GM23338 (cell line): ENCODE measurements at regions not wholly inside any gene's neighbourhood (a gene's known extent, or its start where the extent isn't known, plus 50 kb on each side); places are given as distances from the start of the nearest gene placed in this dataset.

ENCODE experiments used
- ATAC-seq: fragments of 200-7000 bp; cut with Tn5 transposase; 3 replicates; pipeline ENCODE4 v1.9.1; 2020
- DNase-seq: peaks from one replicate; pipeline ENCODE4 v3.0.0-alpha.2; 2015; ENCODE audit warnings: low spot score
- H2AFZ ChIP-seq: fragments of 200-600 bp; sonication (generic); 2 replicates; pipeline ENCODE4 v1.8.0; 2016; ENCODE audit warnings: antibody characterized with exemption, mild to moderate bottlenecking, moderate library complexity
- H3F3A ChIP-seq: fragments of 200-600 bp; sonication (generic); replicated peaks from 2 replicates; pipeline ENCODE4 v1.8.0; 2017; ENCODE audit warnings: antibody characterized with exemption, mixed run types, low read depth
- H3K27ac ChIP-seq: fragments of 200-600 bp; sonication (generic); 2 replicates; pipeline ENCODE4 v1.6.1; 2016; ENCODE audit warnings: low read depth
- H3K27me3 ChIP-seq: fragments of 200-600 bp; sonication (generic); 2 replicates; pipeline ENCODE4 v1.8.0; 2016; ENCODE audit warnings: mild to moderate bottlenecking, mixed run types, moderate library complexity; ENCODE audit not compliant: insufficient read depth
- H3K36me3 ChIP-seq: fragments of 200-600 bp; sonication (generic); 2 replicates; pipeline ENCODE4 v1.8.0; 2016; ENCODE audit warnings: mild to moderate bottlenecking; ENCODE audit not compliant: insufficient read depth
- H3K4me1 ChIP-seq: fragments of 200-600 bp; sonication (generic); 2 replicates; pipeline ENCODE4 v1.8.0; 2016; ENCODE audit warnings: mild to moderate bottlenecking, moderate library complexity; ENCODE audit not compliant: insufficient read depth
- H3K4me2 ChIP-seq: fragments of 200-600 bp; sonication (generic); 2 replicates; pipeline ENCODE4 v1.7.1; 2017; ENCODE audit warnings: mixed run types
- H3K4me3 ChIP-seq: fragments of 200-600 bp; sonication (generic); 2 replicates; pipeline ENCODE4 v1.6.1; 2016; ENCODE audit warnings: mixed run types
- H3K79me2 ChIP-seq: fragments of 200-600 bp; sonication (generic); replicated peaks from 2 replicates; pipeline ENCODE4 v1.8.0; 2017; ENCODE audit warnings: mild to moderate bottlenecking; ENCODE audit not compliant: insufficient read depth
- H3K9me2 ChIP-seq: fragments of 200-600 bp; sonication (generic); 2 replicates; pipeline ENCODE4 v1.8.0; 2017; ENCODE audit not compliant: insufficient read depth
- H4K20me1 ChIP-seq: fragments of 200-600 bp; sonication (generic); replicated peaks from 2 replicates; pipeline ENCODE4 v1.8.0; 2017; ENCODE audit warnings: mild to moderate bottlenecking; ENCODE audit not compliant: insufficient read depth
- H3K27ac Mint-ChIP-seq: 2 replicates; pipeline ENCODE4 v1.8.0; 2020; ENCODE audit warnings: inconsistent platforms, mild to moderate bottlenecking, moderate library complexity, mixed read lengths
- H3K27me3 Mint-ChIP-seq: 3 replicates; pipeline ENCODE4 v1.8.0; 2022; ENCODE audit warnings: low read depth, mild to moderate bottlenecking, moderate library complexity, mixed read lengths, inconsistent platforms; ENCODE audit not compliant: insufficient read depth, poor library complexity
- H3K36me3 Mint-ChIP-seq: 3 replicates; pipeline ENCODE4 v1.8.0; 2021; ENCODE audit warnings: low read depth, mild to moderate bottlenecking, inconsistent platforms, moderate library complexity, mixed read lengths
- H3K4me1 Mint-ChIP-seq: 3 replicates; pipeline ENCODE4 v1.8.0; 2020; ENCODE audit warnings: mild to moderate bottlenecking, inconsistent platforms, mixed read lengths
- H3K4me3 Mint-ChIP-seq: 3 replicates; pipeline ENCODE4 v1.8.0; 2021; ENCODE audit warnings: moderate library complexity, mild to moderate bottlenecking, inconsistent platforms, mixed read lengths
- H3K9me3 Mint-ChIP-seq: 3 replicates; pipeline ENCODE4 v1.8.0; 2020; ENCODE audit warnings: moderate library complexity, mild to moderate bottlenecking, inconsistent platforms, mixed read lengths
- CREB1 ChIP-seq: fragments of 250-450 bp; sonication (Bioruptor Pico); IDR thresholded peaks from 2 replicates; pipeline ENCODE4 v1.5.0; 2020; ENCODE audit warnings: low read depth, mild to moderate bottlenecking, moderate library complexity
- CTCF ChIP-seq, 2 experiments: fragments of 200-600 bp in 1 of 2; sonication (generic) in 1 of 2; conservative IDR thresholded peaks; 2 replicates each; pipeline versions ENCODE4 v1.5.1 to v1.6.1; 2016 to 2017; ENCODE audit warnings: antibody characterized with exemption in 2 of 2, low read depth in 2 of 2, mild to moderate bottlenecking in 2 of 2, moderate library complexity in 1 of 2
- ETS1 ChIP-seq: IDR thresholded peaks from 2 replicates; pipeline ENCODE4 v1.6.1; 2016; ENCODE audit warnings: antibody characterized with exemption
- EZH2 ChIP-seq: fragments of 200-600 bp; sonication (generic); IDR thresholded peaks from one replicate; pipeline ENCODE4 v1.8.0; 2017; ENCODE audit warnings: antibody characterized with exemption, mild to moderate bottlenecking, low read depth; ENCODE audit not compliant: unreplicated experiment
- EZH2phosphoT487 ChIP-seq: fragments of 200-600 bp; sonication (generic); IDR thresholded peaks from one replicate; pipeline ENCODE4 v1.8.1; 2018; ENCODE audit warnings: antibody characterized with exemption; ENCODE audit not compliant: unreplicated experiment
- JUNB ChIP-seq: IDR thresholded peaks from one replicate; pipeline ENCODE4 v1.6.1; 2016; ENCODE audit warnings: antibody characterized with exemption; ENCODE audit not compliant: unreplicated experiment
- NANOG ChIP-seq: IDR thresholded peaks from 2 replicates; pipeline ENCODE4 v1.6.1; 2016; ENCODE audit warnings: antibody characterized with exemption, borderline replicate concordance
- STAT1 ChIP-seq: IDR thresholded peaks from one replicate; pipeline ENCODE4 v1.6.1; 2016; ENCODE audit warnings: antibody characterized with exemption; ENCODE audit not compliant: unreplicated experiment
- ZNF331 ChIP-seq: fragments of 250-450 bp; sonication (Bioruptor Pico); IDR thresholded peaks from 2 replicates; pipeline ENCODE4 v1.5.0; 2020; ENCODE audit warnings: low read depth, mild to moderate bottlenecking, moderate library complexity
- TF ChIP-seq, protein P1 (sequence below): IDR thresholded peaks from one replicate; pipeline ENCODE4 v1.6.1; 2018; ENCODE audit warnings: antibody characterized with exemption; ENCODE audit not compliant: unreplicated experiment

DNA sequence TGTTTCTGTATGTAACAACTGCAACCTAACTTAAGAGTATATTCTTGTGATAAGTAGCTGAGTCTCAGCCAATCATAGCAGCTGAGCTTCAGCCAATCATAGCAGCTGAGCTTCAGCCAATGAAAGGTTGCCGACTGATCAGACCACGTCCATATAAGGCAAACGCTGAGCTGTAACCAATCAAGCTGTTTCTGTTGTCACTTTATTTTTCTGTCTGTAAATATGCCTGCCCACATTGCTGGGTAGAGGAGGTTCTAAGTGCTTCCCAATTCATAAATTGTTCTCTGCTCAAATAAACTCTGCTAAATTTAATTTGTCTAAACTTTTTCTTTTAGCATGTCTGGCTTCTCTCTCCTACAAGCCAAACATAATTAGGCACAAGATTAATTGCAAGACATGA lies 231.5 kb upstream of the TCF4 start:
- no peaks in the 10 kb centered on the region for H3K36me3 Mint-ChIP-seq
- Histone ChIP-seq H3K9me2 (no peaks in the 10 kb centered on the region), H3K27ac (no peak overlapping the region), H3K36me3 (no peaks in the 10 kb centered on the region), H3K79me2 (no peaks in the 10 kb centered on the region), H4K20me1 (no peaks in the 10 kb centered on the region), H3F3A (no peaks in the 10 kb centered on the region), H3K27me3 (no peaks in the 10 kb centered on the region), H2AFZ (no peak overlapping the region), H3K4me2 (no peak overlapping the region), H3K4me1 (no peaks in the 10 kb centered on the region), H3K4me3 (no peak overlapping the region)
- TF ChIP-seq NANOG = no peak
- TF ChIP-seq ETS1 = no peak
- TF ChIP-seq CREB1 (CRISPR knock-in tag) = no peak
- no peak for TF ChIP-seq JUNB
- no peak for TF ChIP-seq EZH2
- H3K4me1 Mint-ChIP-seq = peaks cover 4% of the 10 kb centered on the region; the same call in 1 of the 3 replicates
- ATAC-seq = no peak
- DNase-seq = no peak
- H3K9me3 Mint-ChIP-seq = no peaks in the 10 kb centered on the region; the same call in 2 of the 3 replicates
- H3K4me3 Mint-ChIP-seq = no peak overlapping the region
- H3K27ac Mint-ChIP-seq = no peak overlapping the region
- H3K27me3 Mint-ChIP-seq = no peaks in the 10 kb centered on the region

DNA sequence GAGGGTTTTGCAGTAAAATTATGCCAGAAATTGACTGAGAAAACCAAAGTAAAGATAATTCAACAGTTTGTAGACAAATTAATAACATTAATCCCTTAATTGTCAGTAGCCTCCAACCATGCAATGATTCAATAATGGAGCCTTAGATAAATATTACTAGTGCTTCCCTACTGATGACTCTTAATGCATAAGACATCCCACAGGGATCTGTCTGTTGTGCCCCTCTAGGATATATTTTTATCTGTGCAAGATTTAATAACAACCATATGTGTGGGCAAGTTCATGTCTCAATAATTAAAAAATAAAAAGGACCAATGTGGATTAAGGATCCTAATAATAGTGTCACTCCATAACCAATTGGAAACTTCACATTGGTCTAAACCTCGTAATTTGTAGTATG lies 230.3 kb upstream of the TCF4 start:
- Histone ChIP-seq H3K79me2 (no peaks in the 10 kb centered on the region), H3K27me3 (no peaks in the 10 kb centered on the region), H3K27ac (no peak overlapping the region), H4K20me1 (no peaks in the 10 kb centered on the region), H3K4me3 (no peak overlapping the region), H2AFZ (no peak overlapping the region), H3F3A (no peaks in the 10 kb centered on the region), H3K9me2 (no peaks in the 10 kb centered on the region), H3K4me2 (no peak overlapping the region), H3K36me3 (no peaks in the 10 kb centered on the region), H3K4me1 (no peaks in the 10 kb centered on the region)
- Mint-ChIP-seq H3K27ac (no peak overlapping the region), H3K9me3 (no peaks in the 10 kb centered on the region; the same call in 2 of the 3 replicates), H3K4me3 (no peak overlapping the region), H3K36me3 (no peaks in the 10 kb centered on the region), H3K27me3 (no peaks in the 10 kb centered on the region), H3K4me1 (peaks cover 4% of the 10 kb centered on the region; the same call in 1 of the 3 replicates)
- no peak for ATAC-seq
- no peak for DNase-seq
- TF ChIP-seq EZH2 = no peak
- TF ChIP-seq, protein P1, sequence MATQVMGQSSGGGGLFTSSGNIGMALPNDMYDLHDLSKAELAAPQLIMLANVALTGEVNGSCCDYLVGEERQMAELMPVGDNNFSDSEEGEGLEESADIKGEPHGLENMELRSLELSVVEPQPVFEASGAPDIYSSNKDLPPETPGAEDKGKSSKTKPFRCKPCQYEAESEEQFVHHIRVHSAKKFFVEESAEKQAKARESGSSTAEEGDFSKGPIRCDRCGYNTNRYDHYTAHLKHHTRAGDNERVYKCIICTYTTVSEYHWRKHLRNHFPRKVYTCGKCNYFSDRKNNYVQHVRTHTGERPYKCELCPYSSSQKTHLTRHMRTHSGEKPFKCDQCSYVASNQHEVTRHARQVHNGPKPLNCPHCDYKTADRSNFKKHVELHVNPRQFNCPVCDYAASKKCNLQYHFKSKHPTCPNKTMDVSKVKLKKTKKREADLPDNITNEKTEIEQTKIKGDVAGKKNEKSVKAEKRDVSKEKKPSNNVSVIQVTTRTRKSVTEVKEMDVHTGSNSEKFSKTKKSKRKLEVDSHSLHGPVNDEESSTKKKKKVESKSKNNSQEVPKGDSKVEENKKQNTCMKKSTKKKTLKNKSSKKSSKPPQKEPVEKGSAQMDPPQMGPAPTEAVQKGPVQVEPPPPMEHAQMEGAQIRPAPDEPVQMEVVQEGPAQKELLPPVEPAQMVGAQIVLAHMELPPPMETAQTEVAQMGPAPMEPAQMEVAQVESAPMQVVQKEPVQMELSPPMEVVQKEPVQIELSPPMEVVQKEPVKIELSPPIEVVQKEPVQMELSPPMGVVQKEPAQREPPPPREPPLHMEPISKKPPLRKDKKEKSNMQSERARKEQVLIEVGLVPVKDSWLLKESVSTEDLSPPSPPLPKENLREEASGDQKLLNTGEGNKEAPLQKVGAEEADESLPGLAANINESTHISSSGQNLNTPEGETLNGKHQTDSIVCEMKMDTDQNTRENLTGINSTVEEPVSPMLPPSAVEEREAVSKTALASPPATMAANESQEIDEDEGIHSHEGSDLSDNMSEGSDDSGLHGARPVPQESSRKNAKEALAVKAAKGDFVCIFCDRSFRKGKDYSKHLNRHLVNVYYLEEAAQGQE = no peak
- no peak for TF ChIP-seq ZNF331
- no peak for TF ChIP-seq CTCF (conservative IDR thresholded peaks at IDR 0.05; ENCODE audit: low read depth in 2 of 2)
- TF ChIP-seq STAT1 = no peak
- no peak for TF ChIP-seq JUNB
- TF ChIP-seq EZH2phosphoT487 = no peak
- no peak for TF ChIP-seq CREB1 (CRISPR knock-in tag)
- TF ChIP-seq NANOG = no peak
